VCaP (cell line): ENCODE measurements at regions not wholly inside any gene's neighbourhood (a gene's known extent, or its start where the extent isn't known, plus 50 kb on each side); places are given as distances from the start of the nearest gene placed in this dataset.

ENCODE experiments used
- H3K27ac ChIP-seq: fragments of 450-650 bp; 2 replicates; pipeline ENCODE4 v1.5.1; 2017
- CTCF ChIP-seq: fragments of 450-650 bp; conservative IDR thresholded peaks from 2 replicates; pipeline ENCODE4 v1.5.1; 2017; ENCODE audit warnings: mild to moderate bottlenecking, moderate library complexity

DNA sequence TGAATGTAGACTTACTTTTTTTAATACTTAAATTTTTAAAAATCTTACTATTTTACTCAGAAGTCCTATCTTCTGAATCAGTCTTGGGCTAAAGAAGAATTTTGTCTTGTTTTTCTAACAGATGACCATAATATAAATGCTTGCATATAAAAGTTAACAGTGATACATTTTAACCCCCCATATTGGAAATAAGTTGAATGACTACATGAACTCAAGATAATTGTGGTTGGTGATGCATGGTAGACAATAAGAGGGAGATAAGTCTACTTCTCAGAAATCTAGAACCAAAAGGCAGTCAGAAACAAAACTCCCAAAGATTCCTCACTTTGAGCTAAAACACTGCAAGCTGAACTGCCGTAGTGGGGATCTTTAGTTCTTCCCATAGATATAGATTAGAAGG lies 868.4 kb upstream of the SOX9 start:
- TF ChIP-seq CTCF = no peak
- H3K27ac ChIP-seq = no peak overlapping the region

DNA sequence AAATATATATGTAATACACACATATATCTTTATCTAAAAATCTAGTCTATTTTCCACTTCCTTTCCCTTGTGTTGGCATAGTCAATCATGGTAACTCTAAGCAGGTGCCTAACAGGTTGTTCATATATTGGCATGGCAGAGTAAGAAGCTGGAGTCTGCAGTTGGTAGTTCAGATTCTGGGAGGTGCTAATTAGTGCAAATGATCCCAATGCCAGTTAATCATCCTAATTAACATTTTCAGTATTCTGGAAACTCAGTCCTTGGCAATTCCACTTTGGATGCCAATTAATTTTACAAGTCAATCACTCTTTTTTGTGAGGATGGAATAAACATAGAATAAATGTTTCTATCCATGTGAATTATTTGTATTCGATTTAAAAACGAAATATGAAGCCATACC lies 863.7 kb upstream of the SOX9 start:
- no peak overlapping the region for H3K27ac ChIP-seq
- no peak for TF ChIP-seq CTCF

- H3K27ac ChIP-seq = no peak overlapping the region
- TF ChIP-seq CTCF = no peak
These were observed 860.4 kb upstream of the SOX9 start for GRCh38 chr17:71260366-71260940.

DNA sequence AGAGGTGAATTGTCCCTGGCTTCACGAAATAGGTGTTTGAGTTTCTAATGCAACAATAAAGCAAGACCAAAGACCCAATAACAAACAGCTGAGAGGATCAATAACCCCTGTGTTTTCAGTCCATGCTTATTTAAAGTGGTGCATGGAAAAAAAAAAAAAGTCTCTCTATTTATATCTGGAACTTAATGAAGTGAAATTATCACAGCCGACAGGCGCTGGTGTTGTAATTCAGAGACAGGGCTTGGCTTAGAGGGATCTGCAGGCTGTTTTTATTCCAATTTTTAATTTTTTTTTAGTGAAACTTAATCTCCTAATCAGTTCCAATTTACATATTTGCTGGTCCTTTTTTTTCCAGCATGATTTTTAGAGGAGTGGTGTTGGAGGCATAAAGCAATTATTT lies 858.2 kb upstream of the SOX9 start:
- no peak overlapping the region for H3K27ac ChIP-seq
- no peak for TF ChIP-seq CTCF

- TF ChIP-seq CTCF = no peak
- H3K27ac ChIP-seq = no peak overlapping the region
These were observed 853.2 kb upstream of the SOX9 start for GRCh38 chr17:71267668-71268067.

- no peak overlapping the region for H3K27ac ChIP-seq
- no peak for TF ChIP-seq CTCF
These were observed 851.6 kb upstream of the SOX9 start for GRCh38 chr17:71269201-71269600.

DNA sequence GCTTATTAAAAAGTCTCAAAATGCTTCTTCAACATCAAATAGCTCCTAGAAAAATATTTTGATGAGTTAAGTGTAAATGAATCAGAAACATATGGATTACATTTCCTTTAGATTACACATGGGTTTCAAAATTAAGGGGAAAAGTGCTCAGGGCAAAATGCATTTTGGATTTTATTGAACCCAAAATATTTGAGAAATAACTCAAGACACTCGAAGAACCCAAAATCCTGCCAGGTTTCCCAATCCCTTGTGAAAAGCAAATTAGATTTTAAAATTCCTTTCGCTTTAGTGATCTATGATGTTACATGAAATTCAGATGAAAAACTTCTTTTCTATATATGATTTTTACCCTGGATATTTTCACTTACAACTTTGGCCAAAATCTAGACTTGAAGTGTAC lies 847.4 kb upstream of the SOX9 start:
- H3K27ac ChIP-seq = no peak overlapping the region
- TF ChIP-seq CTCF = no peak

DNA sequence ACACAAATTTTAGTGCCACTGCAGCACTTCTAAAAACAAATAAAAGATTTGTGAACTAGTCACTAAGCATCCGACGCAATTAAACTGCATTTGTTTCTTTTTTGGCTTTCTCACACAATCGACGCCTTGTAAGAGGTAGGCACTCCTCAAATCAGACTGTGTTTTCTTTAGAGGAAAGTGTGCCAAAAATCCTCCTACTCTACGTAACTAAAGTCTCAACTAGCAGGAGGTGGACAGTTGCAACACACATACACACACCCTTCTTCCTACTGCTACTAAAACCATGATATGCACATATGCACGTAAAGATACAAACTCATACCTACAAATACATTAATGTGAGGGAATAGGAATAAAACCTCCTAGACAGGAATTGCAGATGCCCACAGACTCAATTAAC lies 844.7 kb upstream of the SOX9 start:
- no peak for TF ChIP-seq CTCF
- no peak overlapping the region for H3K27ac ChIP-seq
